Chondrocyte (in vitro differentiated cells): ENCODE measurements at regions not wholly inside any gene's neighbourhood (a gene's known extent, or its start where the extent isn't known, plus 50 kb on each side); places are given as distances from the start of the nearest gene placed in this dataset.

Experiments
- DNase-seq: peaks from one replicate; pipeline ENCODE4 v3.0.0; 2021; ENCODE audit warnings: mixed read lengths, low spot score
- H3K27ac Mint-ChIP-seq: one replicate; pipeline ENCODE4 v1.8.0; 2021; ENCODE audit warnings: mild to moderate bottlenecking, moderate library complexity, mixed read lengths; ENCODE audit not compliant: unreplicated experiment
- H3K27me3 Mint-ChIP-seq: 2 replicates; pipeline ENCODE4 v1.8.0; 2021; ENCODE audit warnings: low read depth, mixed read lengths
- H3K36me3 Mint-ChIP-seq: 2 replicates; pipeline ENCODE4 v1.8.0; 2021; ENCODE audit warnings: low read depth, mixed read lengths
- H3K4me1 Mint-ChIP-seq: 2 replicates; pipeline ENCODE4 v1.8.0; 2021; ENCODE audit warnings: low read depth, mild to moderate bottlenecking, mixed read lengths
- H3K4me3 Mint-ChIP-seq: one replicate; pipeline ENCODE4 v1.8.0; 2021; ENCODE audit warnings: mild to moderate bottlenecking, moderate library complexity, mixed read lengths; ENCODE audit not compliant: unreplicated experiment
- H3K9me3 Mint-ChIP-seq: 2 replicates; pipeline ENCODE4 v1.8.0; 2021; ENCODE audit warnings: low read depth, mixed read lengths
- TF ChIP-seq, protein P1 (sequence below): fragments of 200-600 bp; sonication (generic); IDR thresholded peaks from 2 replicates; pipeline ENCODE4 v1.5.0; 2021; ENCODE audit warnings: antibody characterized with exemption, mild to moderate bottlenecking, moderate library complexity

DNA sequence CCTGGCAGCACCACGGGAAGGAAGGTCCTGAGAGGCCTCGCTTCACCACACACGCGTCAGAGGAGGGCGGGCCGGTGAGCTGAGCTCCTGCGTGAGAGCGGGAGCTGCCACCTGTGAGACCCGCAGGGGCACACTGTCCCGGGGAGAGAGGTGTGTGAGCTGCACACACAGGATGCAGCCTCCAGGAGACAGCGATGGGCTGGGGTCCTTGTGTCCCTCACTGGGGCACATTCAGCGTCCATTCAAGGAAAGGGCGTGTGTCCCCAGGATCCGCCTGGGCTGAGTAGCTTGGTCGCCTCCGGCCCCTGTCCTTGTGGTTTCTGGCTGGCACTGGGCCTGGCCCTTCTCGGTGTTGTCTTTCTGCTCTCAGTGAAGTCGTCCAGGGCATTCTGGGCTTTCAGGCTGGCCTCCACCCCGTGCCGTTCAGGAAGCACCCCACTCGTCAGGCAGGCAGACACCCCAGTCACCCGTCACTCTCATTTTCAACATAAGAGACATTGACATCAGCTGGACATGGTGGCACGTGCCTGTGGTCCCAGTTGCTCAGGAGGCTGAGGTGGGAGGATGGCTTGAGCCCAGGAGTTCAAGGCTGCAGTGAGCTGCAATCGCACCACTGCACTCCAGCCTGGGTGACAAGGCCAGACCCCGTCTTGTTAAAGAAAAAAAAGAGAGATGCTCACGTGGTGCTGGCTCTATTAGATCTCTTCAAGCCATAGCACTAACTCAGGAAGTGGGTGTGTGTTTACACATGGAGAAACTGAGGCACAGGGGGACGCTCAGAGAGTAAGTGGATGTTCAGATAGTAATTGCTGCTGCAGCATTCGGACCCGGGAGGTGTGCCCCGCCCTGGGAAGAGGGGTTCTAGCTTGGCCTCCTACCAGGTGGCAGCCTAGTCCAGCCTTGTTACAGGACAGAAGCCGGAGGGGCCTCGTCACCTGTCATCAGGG, 1081.6 kb downstream of the BRD1 start:
- Mint-ChIP-seq H3K27ac (no peak overlapping the region), H3K27me3 (no peaks in the 10 kb centered on the region), H3K4me3 (no peak overlapping the region), H3K9me3 (no peaks in the 10 kb centered on the region), H3K36me3 (no peaks in the 10 kb centered on the region), H3K4me1 (no peaks in the 10 kb centered on the region)
- TF ChIP-seq, protein P1, sequence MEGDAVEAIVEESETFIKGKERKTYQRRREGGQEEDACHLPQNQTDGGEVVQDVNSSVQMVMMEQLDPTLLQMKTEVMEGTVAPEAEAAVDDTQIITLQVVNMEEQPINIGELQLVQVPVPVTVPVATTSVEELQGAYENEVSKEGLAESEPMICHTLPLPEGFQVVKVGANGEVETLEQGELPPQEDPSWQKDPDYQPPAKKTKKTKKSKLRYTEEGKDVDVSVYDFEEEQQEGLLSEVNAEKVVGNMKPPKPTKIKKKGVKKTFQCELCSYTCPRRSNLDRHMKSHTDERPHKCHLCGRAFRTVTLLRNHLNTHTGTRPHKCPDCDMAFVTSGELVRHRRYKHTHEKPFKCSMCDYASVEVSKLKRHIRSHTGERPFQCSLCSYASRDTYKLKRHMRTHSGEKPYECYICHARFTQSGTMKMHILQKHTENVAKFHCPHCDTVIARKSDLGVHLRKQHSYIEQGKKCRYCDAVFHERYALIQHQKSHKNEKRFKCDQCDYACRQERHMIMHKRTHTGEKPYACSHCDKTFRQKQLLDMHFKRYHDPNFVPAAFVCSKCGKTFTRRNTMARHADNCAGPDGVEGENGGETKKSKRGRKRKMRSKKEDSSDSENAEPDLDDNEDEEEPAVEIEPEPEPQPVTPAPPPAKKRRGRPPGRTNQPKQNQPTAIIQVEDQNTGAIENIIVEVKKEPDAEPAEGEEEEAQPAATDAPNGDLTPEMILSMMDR = no peak
- no peak for DNase-seq

DNA sequence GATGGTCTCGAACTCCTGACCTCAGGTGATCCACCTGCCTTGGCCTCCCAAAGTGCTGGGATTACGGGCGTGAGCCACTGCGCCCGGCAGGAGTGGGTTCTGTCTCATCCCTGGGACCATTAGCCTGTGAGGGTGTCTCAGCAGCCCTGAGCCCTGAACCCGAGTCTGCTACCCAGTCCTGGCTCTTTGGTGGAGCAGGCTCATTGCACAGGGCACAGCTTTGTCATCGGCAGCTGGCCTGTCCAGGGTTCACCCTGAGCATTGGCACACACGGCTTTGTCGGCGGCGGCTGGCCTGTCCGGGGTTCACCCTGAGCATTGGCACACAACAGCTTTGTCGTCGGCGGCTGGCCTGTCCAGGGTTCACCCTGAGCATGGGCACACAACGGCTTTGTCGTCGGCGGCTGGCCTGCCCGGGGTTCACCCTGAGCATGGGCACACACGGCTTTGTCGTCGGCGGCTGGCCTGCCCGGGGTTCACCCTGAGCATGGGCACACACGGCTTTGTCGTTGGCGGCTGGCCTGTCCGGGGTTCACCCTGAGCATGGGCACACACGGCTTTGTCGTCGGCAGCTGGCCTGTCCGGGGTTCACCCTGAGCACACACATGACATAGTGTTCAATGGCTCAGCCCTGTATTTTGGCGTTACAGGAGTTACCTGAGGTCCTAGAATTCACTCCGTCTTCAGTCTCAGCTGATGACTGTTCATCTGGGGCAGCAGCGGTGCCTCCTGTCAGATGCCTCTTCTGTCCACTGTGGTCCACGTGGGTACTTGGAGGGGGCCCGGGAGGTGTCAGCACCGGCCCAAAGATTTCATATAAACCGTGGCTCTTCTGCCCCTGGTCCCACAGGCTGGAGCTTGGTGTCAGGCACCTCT, 1082.5 kb downstream of the BRD1 start:
- Mint-ChIP-seq H3K36me3 (no peaks in the 10 kb centered on the region), H3K9me3 (no peaks in the 10 kb centered on the region), H3K27ac (no peak overlapping the region), H3K4me1 (no peaks in the 10 kb centered on the region), H3K4me3 (no peak overlapping the region), H3K27me3 (no peaks in the 10 kb centered on the region)
- no peak for DNase-seq
- TF ChIP-seq, protein P1 = no peak

DNA sequence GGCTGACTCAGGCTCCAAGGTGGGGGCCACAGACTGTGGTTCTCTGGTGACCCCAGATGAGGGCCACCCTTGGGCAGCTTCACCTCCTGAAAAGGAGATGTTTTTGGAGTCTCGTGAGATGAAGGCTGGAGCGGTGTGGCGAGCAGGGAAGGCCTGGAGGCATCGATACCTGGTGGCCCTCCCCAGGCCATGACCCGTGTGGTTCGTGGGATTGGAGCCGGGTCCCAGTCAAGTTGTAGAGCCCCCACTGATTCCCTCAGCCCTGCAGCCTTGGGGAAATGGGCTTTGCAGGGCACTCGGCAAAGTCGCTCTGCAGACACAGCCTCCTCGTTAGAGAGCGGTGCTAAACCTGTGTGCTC, 1083.4 kb downstream of the BRD1 start:
- peak; percentile 82 for DNase-seq
- Mint-ChIP-seq H3K27ac (no peak overlapping the region), H3K4me1 (no peaks in the 10 kb centered on the region), H3K36me3 (no peaks in the 10 kb centered on the region), H3K4me3 (no peak overlapping the region), H3K27me3 (no peaks in the 10 kb centered on the region), H3K9me3 (peaks cover 2% of the 10 kb centered on the region)
- TF ChIP-seq, protein P1 = no peak

DNA sequence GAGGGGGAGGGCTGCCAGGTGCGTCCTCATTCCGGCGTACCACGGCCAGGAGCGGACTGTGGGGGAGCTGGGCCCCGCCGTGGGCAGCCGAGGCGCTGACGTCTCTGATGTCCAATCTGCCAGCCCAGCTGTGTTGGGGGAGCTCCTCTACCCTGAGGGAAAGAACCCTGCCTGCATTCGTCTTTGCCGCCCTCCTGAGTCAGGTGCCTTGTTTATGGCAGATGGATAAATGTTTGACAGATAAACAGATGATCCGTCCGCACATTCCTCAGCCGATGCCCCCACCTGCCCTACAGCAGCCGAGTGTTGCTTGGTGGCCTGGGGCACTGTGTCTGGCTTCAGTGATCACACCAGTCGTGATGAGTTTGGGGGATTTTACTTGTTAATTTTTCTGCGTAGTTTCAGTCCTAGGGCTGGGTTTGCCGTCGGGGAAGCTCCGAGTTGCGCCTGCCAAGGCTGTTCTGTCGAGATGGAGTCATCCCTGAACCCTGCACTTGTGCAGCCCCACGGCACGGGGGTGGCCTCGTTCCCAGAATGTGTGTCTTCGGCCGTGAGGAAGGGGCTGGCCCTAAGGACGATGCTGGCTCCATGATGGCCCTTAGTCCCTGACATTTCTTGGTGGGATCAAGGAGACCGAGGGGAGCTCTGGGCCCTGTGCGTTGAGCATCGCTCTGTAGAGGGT, 1083.9 kb downstream of the BRD1 start:
- Mint-ChIP-seq H3K27ac (no peak overlapping the region), H3K4me3 (no peak overlapping the region), H3K36me3 (no peaks in the 10 kb centered on the region), H3K4me1 (no peaks in the 10 kb centered on the region), H3K9me3 (peaks cover 2% of the 10 kb centered on the region), H3K27me3 (no peaks in the 10 kb centered on the region)
- peak; percentile 66 for DNase-seq
- TF ChIP-seq, protein P1 = no peak
